Retinal pigment epithelial cell (primary cell): ENCODE measurements at regions not wholly inside any gene's neighbourhood (a gene's known extent, or its start where the extent isn't known, plus 50 kb on each side); places are given as distances from the start of the nearest gene placed in this dataset.
A peak's percentile ranks its signal among the peaks of the same experiment; 100 is the strongest.

Experiments used
- DNase-seq: peaks from one replicate; pipeline ENCODE4 v3.0.0-alpha.2; 2010; ENCODE audit warnings: low read depth
- H3K4me3 ChIP-seq: 2 replicates; pipeline ENCODE4 v1.5.1; 2011; ENCODE audit warnings: mild to moderate bottlenecking, low read length, control low read depth, moderate library complexity
- TF ChIP-seq, protein P1 (sequence below): conservative IDR thresholded peaks from 2 replicates; pipeline ENCODE4 v1.5.1; 2011; ENCODE audit warnings: low read depth, low read length, control low read depth, inconsistent platforms

GRCh38 chr3:197428117-197428801, 127.5 kb downstream of the BDH1 start:
- TF ChIP-seq, protein P1, sequence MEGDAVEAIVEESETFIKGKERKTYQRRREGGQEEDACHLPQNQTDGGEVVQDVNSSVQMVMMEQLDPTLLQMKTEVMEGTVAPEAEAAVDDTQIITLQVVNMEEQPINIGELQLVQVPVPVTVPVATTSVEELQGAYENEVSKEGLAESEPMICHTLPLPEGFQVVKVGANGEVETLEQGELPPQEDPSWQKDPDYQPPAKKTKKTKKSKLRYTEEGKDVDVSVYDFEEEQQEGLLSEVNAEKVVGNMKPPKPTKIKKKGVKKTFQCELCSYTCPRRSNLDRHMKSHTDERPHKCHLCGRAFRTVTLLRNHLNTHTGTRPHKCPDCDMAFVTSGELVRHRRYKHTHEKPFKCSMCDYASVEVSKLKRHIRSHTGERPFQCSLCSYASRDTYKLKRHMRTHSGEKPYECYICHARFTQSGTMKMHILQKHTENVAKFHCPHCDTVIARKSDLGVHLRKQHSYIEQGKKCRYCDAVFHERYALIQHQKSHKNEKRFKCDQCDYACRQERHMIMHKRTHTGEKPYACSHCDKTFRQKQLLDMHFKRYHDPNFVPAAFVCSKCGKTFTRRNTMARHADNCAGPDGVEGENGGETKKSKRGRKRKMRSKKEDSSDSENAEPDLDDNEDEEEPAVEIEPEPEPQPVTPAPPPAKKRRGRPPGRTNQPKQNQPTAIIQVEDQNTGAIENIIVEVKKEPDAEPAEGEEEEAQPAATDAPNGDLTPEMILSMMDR: no peak
- DNase-seq: no peak
- H3K4me3 ChIP-seq: no peak overlapping the region

- TF ChIP-seq, protein P1: no peak
- DNase-seq: no peak
- H3K4me3 ChIP-seq: no peak overlapping the region
Observed at GRCh38 chr3:197427021-197427420, 128.6 kb upstream of the DLG1 start.

DNA sequence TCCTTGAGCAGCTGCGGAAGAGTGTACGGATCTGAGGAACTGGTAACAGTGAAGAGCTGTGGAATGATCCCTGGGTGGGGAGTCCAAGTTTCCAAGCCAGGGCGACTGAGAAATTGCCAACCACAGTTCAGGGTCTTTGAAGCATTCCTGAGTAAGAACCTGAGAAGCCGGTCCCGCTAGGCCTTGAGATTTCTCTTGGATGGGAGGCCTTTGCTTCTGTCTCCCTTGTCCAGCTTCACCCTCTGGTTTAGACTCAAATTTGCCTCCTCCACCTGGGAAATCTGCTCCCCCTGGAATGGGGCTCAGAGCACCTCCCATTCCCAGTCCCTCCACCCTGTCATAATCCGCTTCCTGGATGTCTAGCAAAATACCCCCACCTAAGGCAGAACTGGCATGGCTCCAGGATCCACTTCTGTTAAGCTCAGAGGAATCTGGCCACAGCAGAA, 127.7 kb upstream of the DLG1 start:
- DNase-seq: peak; percentile 95
- TF ChIP-seq, protein P1: no peak
- no peak overlapping the region for H3K4me3 ChIP-seq

- no peak overlapping the region for H3K4me3 ChIP-seq
- TF ChIP-seq, protein P1: no peak
- DNase-seq: peak; percentile 69
Observed at GRCh38 chr3:197425485-197426120, 127.2 kb upstream of the DLG1 start.

GRCh38 chr3:197424674-197425484, 126.5 kb upstream of the DLG1 start:
- no peak overlapping the region for H3K4me3 ChIP-seq
- TF ChIP-seq, protein P1: no peak
- DNase-seq: no peak

DNA sequence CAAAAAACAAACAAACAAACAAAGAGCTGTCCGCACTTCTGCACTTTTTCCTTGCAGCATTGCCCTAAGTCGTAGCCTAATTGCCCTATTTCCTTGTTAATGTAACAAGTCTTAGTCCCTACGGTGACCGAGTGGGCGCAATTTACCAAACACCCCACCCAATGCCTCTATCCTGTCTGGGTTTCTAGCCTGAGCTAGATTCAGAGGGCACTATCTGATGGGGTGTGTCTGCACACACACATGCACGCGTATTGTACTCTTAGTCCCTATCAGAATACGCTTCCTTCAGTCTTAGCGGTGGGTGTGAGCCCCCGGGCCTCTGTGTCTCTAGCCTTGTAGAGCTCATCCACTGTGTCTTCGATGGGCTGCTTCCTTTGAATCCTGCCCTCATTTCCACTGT, 125.9 kb upstream of the DLG1 start:
- TF ChIP-seq, protein P1: no peak
- DNase-seq: no peak
- H3K4me3 ChIP-seq: no peak overlapping the region
